ENCODE measurements at regions not wholly inside any gene's neighbourhood (a gene's known extent, or its start where the extent isn't known, plus 50 kb on each side); places are given as distances from the start of the nearest gene placed in this dataset.

DNA sequence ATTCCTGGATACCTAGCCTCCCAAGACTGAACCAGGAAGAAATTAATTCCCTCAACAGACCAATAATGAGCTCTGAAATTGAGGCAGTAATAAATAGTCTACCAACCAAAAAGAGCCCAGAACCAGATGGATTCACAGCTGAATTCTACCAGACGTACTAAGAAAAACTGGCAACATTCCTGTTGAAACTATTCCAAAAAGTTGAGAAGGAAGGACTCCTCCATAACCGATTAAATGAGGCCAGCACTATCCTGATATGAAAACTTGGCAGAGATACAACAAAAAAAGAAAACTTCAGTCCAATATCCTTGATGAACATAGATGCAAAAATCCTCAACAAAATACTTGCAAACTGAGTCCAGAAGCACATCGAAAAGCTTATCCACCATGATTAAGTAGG, 392.5 kb upstream of the GRAMD2B start:
- no peaks in the 10 kb centered on the region for H4K20me1 ChIP-seq (ENCODE audit: low read length)
- DNase-seq (no peak), ATAC-seq (no peak)
- no TSS peak for BruUV-seq (replicated peaks)
- no peak overlapping the region for H3K4me2 ChIP-seq (ENCODE audit: low read length)
- no peaks in the 10 kb centered on the region for H3K36me3 ChIP-seq (ENCODE audit: low read depth, low read length)
- H3K9ac ChIP-seq (ENCODE audit: low read length), result no peak overlapping the region
- no peak overlapping the region for H3K4me3 ChIP-seq (ENCODE audit: low read length)
- no peaks in the 10 kb centered on the region for H3K4me1 ChIP-seq (ENCODE audit: insufficient read depth, low read length)
- H3K27ac ChIP-seq (ENCODE audit: low read length), result no peak overlapping the region
- H2AFZ ChIP-seq (ENCODE audit: low read length), result no peak overlapping the region
- no peaks in the 10 kb centered on the region for H3K79me2 ChIP-seq (ENCODE audit: low read length)
- no peaks in the 10 kb centered on the region for H3K9me2 ChIP-seq (replicated peaks; ENCODE audit: low read length)
- CTCF ChIA-PET, result no interaction called here
- H3K9me3 ChIP-seq (ENCODE audit: low read length), result no peaks in the 10 kb centered on the region
- no peak for TF ChIP-seq EZH2 (IDR thresholded peaks at IDR 0.05; ENCODE audit: low read length, unreplicated experiment)
- TF ChIP-seq EZH2phosphoT487 (IDR thresholded peaks at IDR 0.05; ENCODE audit: borderline replicate concordance, low read length), result no peak
- TF ChIP-seq, protein P1, sequence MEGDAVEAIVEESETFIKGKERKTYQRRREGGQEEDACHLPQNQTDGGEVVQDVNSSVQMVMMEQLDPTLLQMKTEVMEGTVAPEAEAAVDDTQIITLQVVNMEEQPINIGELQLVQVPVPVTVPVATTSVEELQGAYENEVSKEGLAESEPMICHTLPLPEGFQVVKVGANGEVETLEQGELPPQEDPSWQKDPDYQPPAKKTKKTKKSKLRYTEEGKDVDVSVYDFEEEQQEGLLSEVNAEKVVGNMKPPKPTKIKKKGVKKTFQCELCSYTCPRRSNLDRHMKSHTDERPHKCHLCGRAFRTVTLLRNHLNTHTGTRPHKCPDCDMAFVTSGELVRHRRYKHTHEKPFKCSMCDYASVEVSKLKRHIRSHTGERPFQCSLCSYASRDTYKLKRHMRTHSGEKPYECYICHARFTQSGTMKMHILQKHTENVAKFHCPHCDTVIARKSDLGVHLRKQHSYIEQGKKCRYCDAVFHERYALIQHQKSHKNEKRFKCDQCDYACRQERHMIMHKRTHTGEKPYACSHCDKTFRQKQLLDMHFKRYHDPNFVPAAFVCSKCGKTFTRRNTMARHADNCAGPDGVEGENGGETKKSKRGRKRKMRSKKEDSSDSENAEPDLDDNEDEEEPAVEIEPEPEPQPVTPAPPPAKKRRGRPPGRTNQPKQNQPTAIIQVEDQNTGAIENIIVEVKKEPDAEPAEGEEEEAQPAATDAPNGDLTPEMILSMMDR (conservative IDR thresholded peaks at IDR 0.05; ENCODE audit: low read depth, low read length), result no peak
- no peaks in the 10 kb centered on the region for H3F3A ChIP-seq (ENCODE audit: low read length, unreplicated experiment)
- no peaks in the 10 kb centered on the region for H3K27me3 ChIP-seq (ENCODE audit: low read length)
- intact Hi-C loops (cut with micrococcal nuclease), result no loop called here
- POLR2A ChIA-PET (ENCODE audit: unreplicated experiment), result no interaction called here

DNA sequence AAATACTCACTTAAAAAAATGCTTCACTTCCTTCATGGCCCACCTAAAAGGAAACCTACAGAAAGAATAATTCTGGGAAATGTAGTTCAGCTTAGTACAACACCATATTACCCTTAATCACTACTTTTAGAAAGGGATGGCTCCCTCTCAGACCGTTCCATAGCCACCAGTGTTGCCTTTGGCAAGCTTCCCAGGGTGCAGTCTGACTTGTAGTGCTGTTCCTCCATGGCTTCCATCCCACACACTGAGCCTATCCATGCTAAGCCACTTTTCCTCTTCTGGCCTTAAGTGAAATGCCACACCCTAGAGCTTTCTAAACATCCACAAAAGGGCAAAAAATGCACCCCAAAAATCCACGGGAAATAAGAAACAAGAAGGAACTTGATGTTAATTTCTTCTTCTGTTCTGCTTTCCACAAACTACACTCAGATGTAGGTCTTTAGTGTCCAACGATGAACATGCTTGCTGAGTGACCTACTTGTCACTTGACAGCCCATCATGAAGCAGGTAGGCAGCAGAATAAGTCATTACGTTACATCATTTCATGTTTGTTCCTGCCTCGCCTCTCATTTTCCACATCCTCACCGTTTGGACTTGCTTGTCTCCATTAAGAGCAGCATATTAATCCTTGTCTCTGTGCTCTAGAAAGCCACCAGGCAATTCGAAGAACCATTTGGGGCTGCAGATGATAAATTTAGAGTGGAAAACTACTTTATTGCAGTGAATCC, 391.1 kb upstream of the GRAMD2B start:
- H3K36me3 ChIP-seq (ENCODE audit: low read depth, low read length), result no peaks in the 10 kb centered on the region
- no peak overlapping the region for H3K27ac ChIP-seq (ENCODE audit: low read length)
- no peak overlapping the region for H3K4me3 ChIP-seq (ENCODE audit: low read length)
- no peaks in the 10 kb centered on the region for H3K27me3 ChIP-seq (ENCODE audit: low read length)
- no peaks in the 10 kb centered on the region for H3K9me3 ChIP-seq (ENCODE audit: low read length)
- DNase-seq, result peak; percentile 25
- no TSS peak for BruUV-seq (replicated peaks)
- TF ChIP-seq EZH2phosphoT487 (IDR thresholded peaks at IDR 0.05; ENCODE audit: borderline replicate concordance, low read length), result no peak
- TF ChIP-seq, protein P1 (conservative IDR thresholded peaks at IDR 0.05; ENCODE audit: low read depth, low read length), result no peak
- TF ChIP-seq EZH2 (IDR thresholded peaks at IDR 0.05; ENCODE audit: low read length, unreplicated experiment), result no peak
- intact Hi-C loops (cut with micrococcal nuclease), result no loop called here
- H2AFZ ChIP-seq (ENCODE audit: low read length), result no peak overlapping the region
- ATAC-seq, result no peak; the same call in 1 of the 2 replicates
- ChIA-PET POLR2A (ENCODE audit: unreplicated experiment) (interaction anchor here (0.5 to 0.6 kb wide), 2 partner anchors 151 to 746 kb away, joined by 3 to 4 read pairs; no protein-coding TSS in a partner anchor), CTCF (no interaction called here)
- no peak overlapping the region for H3K9ac ChIP-seq (ENCODE audit: low read length)
- H3K79me2 ChIP-seq (ENCODE audit: low read length), result no peaks in the 10 kb centered on the region
- H3K9me2 ChIP-seq (replicated peaks; ENCODE audit: low read length), result no peaks in the 10 kb centered on the region
- no peaks in the 10 kb centered on the region for H4K20me1 ChIP-seq (ENCODE audit: low read length)
- no peak overlapping the region for H3K4me2 ChIP-seq (ENCODE audit: low read length)
- H3F3A ChIP-seq (ENCODE audit: low read length, unreplicated experiment), result no peaks in the 10 kb centered on the region
- no peaks in the 10 kb centered on the region for H3K4me1 ChIP-seq (ENCODE audit: insufficient read depth, low read length)

DNA sequence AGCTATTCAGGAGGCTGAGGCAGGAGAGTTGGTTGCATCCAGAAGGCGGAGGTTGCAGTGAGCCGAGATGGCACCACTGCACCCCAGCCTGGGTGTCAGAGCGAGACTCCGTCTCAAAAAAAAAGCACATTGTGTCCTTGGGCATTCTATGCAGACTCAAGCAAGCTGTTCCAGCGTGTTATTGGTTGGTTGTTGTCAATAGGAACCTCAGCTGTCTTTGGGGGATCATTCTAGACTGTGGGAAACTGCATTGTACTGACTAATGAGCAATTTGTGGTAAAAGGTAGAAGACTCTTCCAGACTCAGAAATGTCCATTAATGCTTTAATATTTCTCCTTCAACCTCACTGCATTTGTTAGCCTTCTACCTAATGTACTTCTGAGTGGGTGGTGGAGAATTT, 379.5 kb upstream of the GRAMD2B start:
- no peaks in the 10 kb centered on the region for H3K9me3 ChIP-seq (ENCODE audit: low read length)
- no peak overlapping the region for H3K27ac ChIP-seq (ENCODE audit: low read length)
- no peak overlapping the region for H3K4me2 ChIP-seq (ENCODE audit: low read length)
- DNase-seq, result no peak
- TF ChIP-seq EZH2phosphoT487 (IDR thresholded peaks at IDR 0.05; ENCODE audit: borderline replicate concordance, low read length) (no peak), EZH2 (IDR thresholded peaks at IDR 0.05; ENCODE audit: low read length, unreplicated experiment) (no peak)
- TF ChIP-seq, protein P1 (conservative IDR thresholded peaks at IDR 0.05; ENCODE audit: low read depth, low read length), result no peak
- H3K79me2 ChIP-seq (ENCODE audit: low read length), result no peaks in the 10 kb centered on the region
- H3K9ac ChIP-seq (ENCODE audit: low read length), result no peak overlapping the region
- H3K4me1 ChIP-seq (ENCODE audit: insufficient read depth, low read length), result no peaks in the 10 kb centered on the region
- BruUV-seq (replicated peaks), result no TSS peak
- intact Hi-C loops (cut with micrococcal nuclease), result no loop called here
- CTCF ChIA-PET, result no interaction called here
- no peaks in the 10 kb centered on the region for H3F3A ChIP-seq (ENCODE audit: low read length, unreplicated experiment)
- no peaks in the 10 kb centered on the region for H3K36me3 ChIP-seq (ENCODE audit: low read depth, low read length)
- no peaks in the 10 kb centered on the region for H4K20me1 ChIP-seq (ENCODE audit: low read length)
- H3K4me3 ChIP-seq (ENCODE audit: low read length), result no peak overlapping the region
- H3K27me3 ChIP-seq (ENCODE audit: low read length), result no peaks in the 10 kb centered on the region
- H2AFZ ChIP-seq (ENCODE audit: low read length), result no peak overlapping the region
- no peaks in the 10 kb centered on the region for H3K9me2 ChIP-seq (replicated peaks; ENCODE audit: low read length)
- no peak for ATAC-seq
- POLR2A ChIA-PET (ENCODE audit: unreplicated experiment), result no interaction called here
